Endothelial cell of umbilical vein (primary cell): ENCODE measurements at regions not wholly inside any gene's neighbourhood (a gene's known extent, or its start where the extent isn't known, plus 50 kb on each side); places are given as distances from the start of the nearest gene placed in this dataset.

Experiments used
- BruUV-seq: library from RNA; stranded (reverse); fragments of 400-500 nt; replicated peaks from 2 replicates; lab custom pipeline; 2021; lab: Mats Ljungman, UMichigan
- CTCF ChIA-PET: fragments of 300-600, 350-600 bp; sonication (Branson Sonifier 250); formaldehyde crosslinking; loops from one replicate; lab custom pipeline; 2021; ENCODE audit warnings: antibody characterized with exemption, inconsistent platforms; lab: Charles Lee
- POLR2A ChIA-PET: fragments of 300-600, 350-600 bp; sonication (Branson Sonifier 250); formaldehyde crosslinking; loops from one replicate; lab custom pipeline; 2021; ENCODE audit warnings: antibody characterized with exemption, inconsistent platforms; lab: Charles Lee
- DNase-seq: peaks from one replicate; pipeline ENCODE4 v3.0.0-alpha.2; 2011; ENCODE audit warnings: low read depth, low spot score
- FAIRE-seq: peaks from 2 replicates; lab custom pipeline; 2011; peaks lifted over from hg19 to GRCh38; lab: Jason Lieb, UNC
- H2AFZ ChIP-seq: 2 replicates; pipeline ENCODE4 v1.6.0; 2012; ENCODE audit warnings: low read depth, low read length, control low read depth, inconsistent platforms
- H3K27ac ChIP-seq: 2 replicates; pipeline ENCODE4 v1.5.1; 2011; ENCODE audit warnings: low read depth, mild to moderate bottlenecking, control low read depth, low read length, moderate library complexity; ENCODE audit not compliant: insufficient read depth
- H3K27me3 ChIP-seq, 2 experiments: 2 replicates each; pipeline versions ENCODE4 v1.6.0 to v1.6.1; 2011; ENCODE audit warnings: low read length in 2 of 2, mixed read lengths in 1 of 2; ENCODE audit not compliant: control insufficient read depth in 2 of 2, insufficient read depth in 2 of 2
- H3K36me3 ChIP-seq, 2 experiments: 2 replicates in 1 of 2; 3 replicates in 1 of 2; pipeline ENCODE4 v1.5.1; 2011; ENCODE audit warnings: low read length in 2 of 2, mild to moderate bottlenecking in 1 of 2, moderate library complexity in 1 of 2; ENCODE audit not compliant: control insufficient read depth in 2 of 2, insufficient read depth in 2 of 2; ENCODE audit errors: extremely low read depth in 1 of 2
- H3K4me1 ChIP-seq: 3 replicates; pipeline ENCODE4 v1.5.1; 2011; ENCODE audit warnings: mild to moderate bottlenecking, low read length; ENCODE audit not compliant: control insufficient read depth, insufficient read depth; ENCODE audit errors: extremely low read depth
- H3K4me2 ChIP-seq: 2 replicates; pipeline ENCODE4 v1.6.1; 2011; ENCODE audit warnings: low read length, control low read depth, mixed read lengths; ENCODE audit not compliant: insufficient read depth
- H3K4me3 ChIP-seq, 3 experiments: fragments of 200-600 bp in 1 of 3; sonication (generic), shearing (Covaris generic) in 1 of 3; replicated peaks in 1 of 3; 2 replicates each; pipeline ENCODE4 v1.5.1; 2011 to 2016; ENCODE audit warnings: control low read depth in 3 of 3, low read length in 3 of 3, mild to moderate bottlenecking in 2 of 3, inconsistent platforms in 1 of 3, low read depth in 1 of 3, moderate library complexity in 1 of 3; ENCODE audit not compliant: insufficient read depth in 1 of 3
- H3K79me2 ChIP-seq: 2 replicates; pipeline ENCODE4 v1.6.0; 2012; ENCODE audit warnings: low read length, inconsistent platforms; ENCODE audit not compliant: control insufficient read depth, insufficient read depth
- H3K9ac ChIP-seq: replicated peaks from 2 replicates; pipeline ENCODE3; 2011; ENCODE audit warnings: low read length, control low read depth; ENCODE audit not compliant: insufficient read depth; ENCODE audit errors: extremely low read depth
- H3K9me1 ChIP-seq: replicated peaks from 3 replicates; pipeline ENCODE4 v1.6.0; 2011; ENCODE audit warnings: mild to moderate bottlenecking, low read length; ENCODE audit not compliant: control insufficient read depth, insufficient read depth; ENCODE audit errors: extremely low read depth
- H3K9me3 ChIP-seq: replicated peaks from 2 replicates; pipeline ENCODE4 v1.5.1; 2012; ENCODE audit warnings: low read length, inconsistent platforms; ENCODE audit not compliant: control insufficient read depth, insufficient read depth
- H4K20me1 ChIP-seq: replicated peaks from 2 replicates; pipeline ENCODE3; 2011; ENCODE audit warnings: mild to moderate bottlenecking, low read length; ENCODE audit not compliant: control insufficient read depth, insufficient read depth; ENCODE audit errors: extremely low read depth
- CTCF ChIP-seq, 2 donors: IDR thresholded peaks; 1 replicate in 1 of 2; 2 replicates in 1 of 2; pipeline ENCODE4 v1.5.1; 2011; ENCODE audit warnings: low read length in 2 of 2, mild to moderate bottlenecking in 2 of 2, moderate library complexity in 2 of 2, control low read depth in 1 of 2, inconsistent platforms in 1 of 2, low read depth in 1 of 2; ENCODE audit not compliant: insufficient read depth in 1 of 2; ENCODE audit errors: extremely low read depth in 1 of 2
- EZH2 ChIP-seq: IDR thresholded peaks from 2 replicates; pipeline ENCODE4 v1.6.1; 2012; ENCODE audit warnings: borderline replicate concordance, low read depth, mild to moderate bottlenecking, moderate library complexity, low read length, inconsistent platforms; ENCODE audit not compliant: severe bottlenecking
- FOS ChIP-seq: IDR thresholded peaks from 2 replicates; pipeline ENCODE4 v1.6.1; 2011; ENCODE audit warnings: mild to moderate bottlenecking, low read length, moderate library complexity, borderline replicate concordance; ENCODE audit not compliant: insufficient read depth
- GATA2 ChIP-seq: IDR thresholded peaks from 2 replicates; pipeline ENCODE4 v1.7.0; 2011; ENCODE audit warnings: low read depth, mild to moderate bottlenecking, moderate library complexity, mixed read lengths, low read length; ENCODE audit not compliant: insufficient read length, insufficient read depth
- JUN ChIP-seq: IDR thresholded peaks from 2 replicates; pipeline ENCODE4 v1.6.1; 2011; ENCODE audit warnings: borderline replicate concordance, low read depth; ENCODE audit not compliant: insufficient read length, insufficient read depth
- MAX ChIP-seq: IDR thresholded peaks from 2 replicates; pipeline ENCODE4 v1.6.1; 2011; ENCODE audit not compliant: insufficient read depth, insufficient read length
- MYC ChIP-seq: IDR thresholded peaks from one replicate; pipeline ENCODE4 v1.6.1; 2011; ENCODE audit warnings: mild to moderate bottlenecking, low read depth, low read length
- POLR2A ChIP-seq: IDR thresholded peaks from 2 replicates; pipeline ENCODE4 v1.6.1; 2012; ENCODE audit warnings: low read depth, mild to moderate bottlenecking, control low read depth, low read length
- POLR2AphosphoS5 ChIP-seq: IDR thresholded peaks from 2 replicates; pipeline ENCODE4 v1.6.1; 2012; ENCODE audit warnings: low read depth, mild to moderate bottlenecking, control low read depth, low read length, moderate library complexity; ENCODE audit not compliant: insufficient read depth
- dilution Hi-C: fragments of 300-500 bp; cut with MboI; formaldehyde crosslinking; loops from one replicate; pipeline ENCODE4 v1.15.0; 2019; ENCODE audit warnings: low sequenced_read_pairs; ENCODE audit not compliant: extremely low pct_ligation_motif_present
- intact Hi-C: fragments of 100-400 bp; cut with micrococcal nuclease; formaldehyde crosslinking; loops from one replicate; pipeline ENCODE4 v1.10.0; 2022

DNA sequence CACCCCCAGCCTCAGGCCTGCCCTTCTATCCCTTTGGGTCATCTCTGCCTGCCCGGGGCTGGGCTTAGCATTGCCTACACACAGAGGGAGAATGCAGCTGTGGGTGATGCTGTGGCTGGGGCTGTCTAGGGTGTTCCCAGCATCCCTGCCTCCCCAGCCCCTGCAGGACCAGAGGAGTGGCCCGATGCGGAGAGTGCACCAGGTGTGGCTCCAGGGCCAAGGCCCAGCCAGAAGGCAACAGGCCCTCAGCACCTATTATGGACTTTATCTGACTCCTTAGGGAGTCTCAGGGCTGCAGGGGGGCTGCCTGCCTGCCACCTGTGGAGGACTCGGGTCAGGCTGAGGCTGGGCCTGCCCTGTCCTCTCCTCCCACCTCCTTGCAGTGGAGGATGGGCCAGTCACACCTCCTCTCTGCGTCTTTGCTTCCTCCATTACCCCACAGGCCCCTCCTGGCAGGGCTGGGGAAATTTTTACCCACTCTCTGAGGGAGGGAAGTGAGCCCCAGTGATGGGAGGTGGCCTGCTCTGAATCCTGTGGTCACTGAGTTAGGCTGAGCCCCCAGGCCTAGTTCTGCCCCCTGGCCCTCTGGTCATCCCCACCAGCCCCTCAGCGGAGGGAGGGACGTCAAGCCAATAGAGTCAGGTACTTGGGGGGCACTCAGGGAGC lies 92.9 kb upstream of the PCBD1 start:
- H3K4me3 ChIP-seq: no peak overlapping the region
- no peak overlapping the region for H3K4me2 ChIP-seq
- H3K36me3 ChIP-seq: no peaks in the 10 kb centered on the region
- POLR2A ChIA-PET: no interaction called here
- no peaks in the 10 kb centered on the region for H3K9me3 ChIP-seq
- H3K9me1 ChIP-seq: no peaks in the 10 kb centered on the region
- no peaks in the 10 kb centered on the region for H4K20me1 ChIP-seq
- dilution Hi-C loops (no loop called here), intact Hi-C loops (no loop called here)
- peaks cover 0 to 4% of the 10 kb centered on the region in 2 experiments for H3K27me3 ChIP-seq
- no peak overlapping the region for H2AFZ ChIP-seq
- CTCF ChIA-PET: no interaction called here
- no peak overlapping the region for H3K27ac ChIP-seq
- no TSS peak for BruUV-seq
- H3K9ac ChIP-seq: no peak overlapping the region
- DNase-seq (no peak), FAIRE-seq (no peak)
- no peak for TF ChIP-seq POLR2A
- no peak for TF ChIP-seq POLR2AphosphoS5
- no peak for TF ChIP-seq JUN
- no peak for TF ChIP-seq MAX
- TF ChIP-seq FOS: no peak
- TF ChIP-seq CTCF (IDR thresholded peaks at IDR 0.05; ENCODE audit: extremely low read depth in 1 of 2, insufficient read depth in 1 of 2, low read depth in 1 of 2, low read length in 2 of 2): no peak
- TF ChIP-seq GATA2: no peak
- no peak for TF ChIP-seq EZH2
- TF ChIP-seq MYC: no peak
- no peaks in the 10 kb centered on the region for H3K4me1 ChIP-seq
- H3K79me2 ChIP-seq: no peaks in the 10 kb centered on the region
